ENCODE measurements at regions not wholly inside any gene's neighbourhood (a gene's known extent, or its start where the extent isn't known, plus 50 kb on each side); places are given as distances from the start of the nearest gene placed in this dataset.

DNA sequence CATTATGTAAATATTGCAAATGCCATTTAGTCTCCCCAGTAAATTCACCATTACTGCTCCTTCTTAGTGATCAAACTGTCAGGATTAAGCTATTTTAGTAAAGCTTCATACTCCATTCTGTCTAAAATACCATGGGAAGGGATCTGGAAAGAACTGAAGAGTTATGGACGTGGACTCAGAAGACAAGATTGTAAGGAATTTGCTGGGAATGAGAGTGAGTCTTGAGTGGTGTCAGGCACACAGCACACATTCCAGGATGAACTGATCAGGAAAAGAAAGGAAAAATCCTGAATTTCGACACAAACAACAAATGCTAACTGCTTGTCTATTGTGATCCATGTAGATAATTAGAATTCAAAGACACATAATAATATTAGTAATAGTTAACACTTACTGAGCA, 311.0 kb downstream of the CENPC start:
- no peak for DNase-seq (ENCODE audit: low read depth in 2 of 2)

DNA sequence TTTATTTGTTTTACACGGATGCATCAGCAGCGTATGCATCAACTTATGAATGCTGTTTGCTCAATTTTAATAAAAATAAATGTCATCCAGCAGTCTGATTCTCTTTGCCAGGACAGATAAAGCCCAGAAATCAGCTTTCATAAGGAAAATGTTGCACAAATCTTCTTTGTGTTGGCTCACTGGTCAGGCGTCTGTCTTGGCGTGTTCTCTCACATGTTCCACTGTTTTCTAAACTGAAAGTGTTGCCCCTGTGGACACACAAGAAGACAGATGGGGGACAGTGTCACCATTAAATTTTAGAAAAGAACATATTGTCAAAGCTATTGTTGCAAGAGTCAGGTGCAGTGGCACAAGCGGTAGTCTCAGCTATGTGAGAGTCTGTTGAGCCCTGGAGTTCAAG, 316.2 kb downstream of the CENPC start:
- DNase-seq (ENCODE audit: low read depth in 2 of 2), result no peak

DNA sequence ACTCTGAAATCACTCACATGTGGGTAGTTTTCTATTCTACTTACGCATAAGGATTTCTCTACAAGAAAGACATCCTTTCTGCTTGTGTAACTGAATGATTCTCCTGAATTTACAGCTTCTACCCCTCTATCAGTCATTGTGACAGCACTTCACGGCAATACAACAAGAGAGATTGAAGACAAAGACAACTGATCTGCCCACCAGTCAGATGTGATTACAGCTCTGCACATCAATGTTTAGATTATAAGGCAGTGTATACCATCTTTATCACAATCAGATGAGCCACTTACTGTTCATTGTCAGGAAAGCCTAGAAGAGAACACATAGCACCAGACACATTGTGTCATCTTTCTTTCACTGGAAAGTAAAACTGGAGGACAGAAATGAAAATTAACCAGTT, 324.4 kb downstream of the CENPC start:
- no peak for DNase-seq (ENCODE audit: low read depth in 2 of 2)

DNA sequence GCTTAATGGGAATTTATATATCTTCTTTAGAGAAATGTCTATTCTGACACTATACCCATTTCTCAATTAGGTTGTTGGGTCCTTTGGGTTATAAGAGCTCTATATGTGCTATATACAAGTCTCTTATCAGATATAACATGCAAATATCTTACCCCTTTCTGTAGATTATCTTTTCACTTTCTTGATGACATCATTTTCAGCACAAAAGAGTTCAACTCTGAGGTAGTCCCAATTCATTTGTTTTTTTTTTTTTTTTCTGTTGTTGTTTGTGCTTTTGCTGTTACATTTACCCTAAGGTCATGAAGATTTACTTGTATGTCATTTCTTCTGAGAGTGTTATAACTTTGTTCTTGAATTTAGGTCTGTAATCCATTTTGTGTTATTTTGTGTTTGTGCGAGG, 326.4 kb downstream of the CENPC start:
- DNase-seq (ENCODE audit: low read depth in 2 of 2), result no peak

GRCh38 chr4:67207941-67208441, 337.3 kb downstream of the CENPC start:
- no peak for DNase-seq (ENCODE audit: low read depth in 2 of 2)

GRCh38 chr4:67204441-67204840, 340.9 kb downstream of the CENPC start:
- no peak for DNase-seq (ENCODE audit: low read depth in 2 of 2)

- no peak for DNase-seq (ENCODE audit: low read depth in 2 of 2)
These were observed 344.0 kb downstream of the CENPC start for GRCh38 chr4:67201334-67201733.

GRCh38 chr4:67198727-67199126, 346.6 kb downstream of the CENPC start:
- DNase-seq (ENCODE audit: low read depth in 2 of 2), result no peak

- DNase-seq (ENCODE audit: low read depth in 2 of 2), result no peak
These were observed 377.5 kb downstream of the CENPC start for GRCh38 chr4:67167849-67168248.

DNA sequence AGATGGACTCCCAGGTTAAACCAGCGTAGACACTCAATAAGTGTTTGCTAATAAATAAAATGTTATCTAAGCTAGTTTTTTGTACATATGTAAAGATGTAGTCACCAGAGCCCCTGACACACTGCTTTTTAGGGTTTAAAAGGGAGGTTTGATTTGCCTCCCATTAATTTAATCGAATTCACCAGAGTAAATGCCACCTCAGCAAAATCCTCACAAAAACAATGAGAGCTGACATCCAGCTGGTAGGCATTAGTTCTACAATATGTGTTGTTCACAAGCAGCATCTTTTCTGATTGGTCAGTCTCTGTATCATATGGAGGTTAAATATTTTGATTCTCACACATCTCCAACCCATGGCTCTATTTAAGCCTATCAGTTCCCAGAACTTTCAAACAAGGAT, 382.6 kb downstream of the CENPC start:
- DNase-seq (ENCODE audit: low read depth in 2 of 2), result no peak

- DNase-seq (ENCODE audit: low read depth in 2 of 2), result no peak
These were observed 384.0 kb downstream of the CENPC start for GRCh38 chr4:67161311-67161710.

DNA sequence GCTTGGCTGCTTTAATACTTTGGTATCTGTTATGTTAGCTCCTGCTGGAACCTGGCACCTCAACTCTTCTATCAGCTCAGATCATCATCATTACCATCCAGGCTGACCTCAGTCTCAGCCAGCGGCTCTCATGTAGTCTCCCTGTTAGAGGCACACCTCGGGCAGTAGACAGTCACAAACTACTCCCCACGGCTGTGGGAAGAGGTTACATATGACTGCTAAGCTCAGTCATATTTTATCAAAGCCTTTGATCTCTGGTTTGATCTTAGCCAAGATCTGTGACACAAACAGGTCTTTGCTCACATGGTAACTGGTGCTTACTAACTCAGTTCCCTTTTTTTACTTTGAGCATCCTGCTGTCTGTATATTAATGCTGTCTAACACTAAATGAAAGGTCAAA, 384.9 kb downstream of the CENPC start:
- no peak for DNase-seq (ENCODE audit: low read depth in 2 of 2)

GRCh38 chr4:67158666-67159065, 386.6 kb downstream of the CENPC start:
- DNase-seq (ENCODE audit: low read depth in 2 of 2), result no peak

GRCh38 chr4:67152976-67153375, 392.3 kb downstream of the CENPC start:
- DNase-seq (ENCODE audit: low read depth in 2 of 2), result no peak

GRCh38 chr4:67151376-67152343, 393.6 kb downstream of the CENPC start:
- no peak for DNase-seq (ENCODE audit: low read depth in 2 of 2)

DNA sequence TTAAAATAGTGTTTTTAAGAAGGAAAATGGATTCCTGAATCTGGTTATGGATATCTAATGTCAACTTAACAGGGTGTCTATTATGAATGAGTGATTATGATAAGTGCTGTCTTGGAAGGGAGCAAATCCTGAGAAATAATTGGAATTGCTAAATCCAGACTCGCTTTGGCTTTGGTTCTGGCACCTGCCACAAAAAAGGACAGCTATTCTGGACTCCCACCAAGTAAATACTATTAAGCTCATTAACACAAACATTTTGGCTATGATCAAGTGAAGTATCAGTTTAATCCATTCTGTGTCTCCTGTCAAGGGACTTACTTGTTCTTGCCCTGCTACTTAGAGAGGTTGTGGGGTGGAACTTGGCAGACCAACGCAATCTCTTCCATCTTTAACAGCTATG, 403.7 kb downstream of the CENPC start:
- no peak for DNase-seq (ENCODE audit: low read depth in 2 of 2)

GRCh38 chr4:67134616-67135015, 410.7 kb downstream of the CENPC start:
- no peak for DNase-seq (ENCODE audit: low read depth in 2 of 2)

DNA sequence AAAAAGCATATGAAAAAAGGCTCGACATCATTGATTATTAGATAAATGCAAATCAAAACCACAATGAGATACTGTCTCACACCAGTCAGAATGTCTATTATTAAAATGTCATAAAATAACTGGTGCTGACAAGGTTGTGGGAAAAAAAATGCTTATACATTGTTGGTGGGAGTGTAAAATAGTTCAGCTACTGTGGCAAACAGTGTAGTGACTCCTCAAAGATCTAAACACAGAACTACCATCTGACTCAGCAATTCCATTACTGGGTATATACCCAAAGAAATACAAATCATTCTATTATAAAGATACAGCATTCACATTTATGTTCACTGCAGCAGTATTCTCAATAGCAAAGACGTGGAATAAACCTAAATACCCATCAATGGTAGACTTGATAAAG, 412.1 kb downstream of the CENPC start:
- no peak for DNase-seq (ENCODE audit: low read depth in 2 of 2)

DNA sequence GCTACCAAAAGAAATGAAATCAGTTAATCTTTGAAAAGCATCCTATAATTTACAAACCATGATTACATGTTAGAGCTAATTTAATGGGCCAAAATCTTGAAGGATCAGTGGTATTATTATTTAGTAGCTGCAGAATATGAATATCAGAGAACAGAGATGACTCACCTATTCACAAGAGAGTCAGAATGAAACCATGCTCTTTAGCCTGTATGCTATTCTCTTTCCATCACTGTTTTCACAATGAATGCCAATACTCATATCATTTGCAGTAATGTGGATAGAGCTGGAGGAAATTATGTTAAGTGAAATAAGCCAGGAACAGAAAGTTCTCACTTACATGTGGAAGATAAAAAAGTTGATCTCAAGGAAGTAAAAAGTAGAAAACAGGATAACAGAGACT, 414.1 kb downstream of the CENPC start:
- no peak for DNase-seq (ENCODE audit: low read depth in 2 of 2)

- DNase-seq (ENCODE audit: low read depth in 2 of 2), result no peak
These were observed 414.9 kb downstream of the CENPC start for GRCh38 chr4:67130411-67130810.

GRCh38 chr4:67126570-67126969, 418.7 kb downstream of the CENPC start:
- no peak for DNase-seq (ENCODE audit: low read depth in 2 of 2)

GRCh38 chr4:67125636-67126514, 419.4 kb downstream of the CENPC start:
- DNase-seq (ENCODE audit: low read depth in 2 of 2), result no peak

DNA sequence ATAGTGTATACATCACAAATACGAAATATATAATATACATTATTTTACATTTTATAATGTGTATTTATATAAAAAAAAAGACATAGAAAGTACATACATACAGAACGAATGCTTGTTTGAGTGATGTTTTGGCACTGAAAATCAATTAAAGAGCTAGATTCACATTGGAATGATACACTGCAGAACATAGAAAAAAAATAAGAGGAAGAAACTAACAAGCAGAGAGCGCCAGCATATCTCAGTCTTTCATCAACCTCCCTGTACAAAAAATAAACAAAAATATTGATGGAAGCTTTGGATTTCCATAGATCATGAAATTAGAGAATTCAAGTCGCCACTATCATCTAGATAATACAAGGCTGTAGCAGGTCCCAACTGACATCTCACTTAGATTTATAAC, 420.6 kb downstream of the CENPC start:
- no peak for DNase-seq (ENCODE audit: low read depth in 2 of 2)

Data from activated CD8-positive, alpha-beta memory T cell treated with anti-CD3 and anti-CD28 coated beads for 4 hours (primary cell).